Fibroblast of lung (primary cell): ENCODE measurements at regions not wholly inside any gene's neighbourhood (a gene's known extent, or its start where the extent isn't known, plus 50 kb on each side); places are given as distances from the start of the nearest gene placed in this dataset.
A peak's percentile ranks its signal among the peaks of the same experiment; 100 is the strongest.

Experiments used
- DNase-seq, 2 donors: peaks; one replicate each; pipeline versions ENCODE4 v3.0.0 to v3.0.0-alpha.2; 2010; ENCODE audit warnings: low read depth in 2 of 2
- H2AFZ ChIP-seq: 2 replicates; pipeline ENCODE4 v1.5.1; 2012; ENCODE audit warnings: low read length, control low read depth, inconsistent platforms
- H3K27ac ChIP-seq: 2 replicates; pipeline ENCODE4 v1.5.1; 2011; ENCODE audit warnings: low read length, control low read depth; ENCODE audit not compliant: insufficient read depth
- H3K27me3 ChIP-seq: 2 replicates; pipeline ENCODE4 v1.5.1; 2011; ENCODE audit warnings: mild to moderate bottlenecking, low read length; ENCODE audit not compliant: control insufficient read depth, insufficient read depth
- H3K36me3 ChIP-seq: 2 replicates; pipeline ENCODE4 v1.5.1; 2011; ENCODE audit warnings: low read length; ENCODE audit not compliant: control insufficient read depth, insufficient read depth
- H3K4me1 ChIP-seq: 2 replicates; pipeline ENCODE4 v1.5.1; 2011; ENCODE audit warnings: low read length; ENCODE audit not compliant: control insufficient read depth, insufficient read depth; ENCODE audit errors: extremely low read depth
- H3K4me2 ChIP-seq: 2 replicates; pipeline ENCODE4 v1.5.1; 2011; ENCODE audit warnings: low read length, control low read depth; ENCODE audit not compliant: insufficient read depth; ENCODE audit errors: extremely low read depth
- H3K4me3 ChIP-seq, 4 experiments: fragments of 200-600 bp in 1 of 4; sonication (generic) in 1 of 4; replicated peaks in 1 of 4; 2 replicates each; pipeline ENCODE4 v1.5.1; 2011 to 2016; ENCODE audit warnings: low read length in 4 of 4, low read depth in 3 of 4, mild to moderate bottlenecking in 3 of 4, control low read depth in 2 of 4, inconsistent platforms in 1 of 4, mixed read lengths in 1 of 4; ENCODE audit not compliant: insufficient read depth in 1 of 4; ENCODE audit errors: control extremely low read depth in 1 of 4
- H3K79me2 ChIP-seq: 2 replicates; pipeline ENCODE4 v1.5.1; 2012; ENCODE audit warnings: mild to moderate bottlenecking, low read length, inconsistent platforms; ENCODE audit not compliant: control insufficient read depth, insufficient read depth
- H3K9ac ChIP-seq: 2 replicates; pipeline ENCODE4 v1.5.1; 2011; ENCODE audit warnings: mild to moderate bottlenecking, low read length, control low read depth; ENCODE audit not compliant: insufficient read depth
- H3K9me3 ChIP-seq: 2 replicates; pipeline ENCODE4 v1.5.1; 2012; ENCODE audit warnings: low read depth, low read length; ENCODE audit not compliant: control insufficient read depth, insufficient read depth
- H4K20me1 ChIP-seq: 2 replicates; pipeline ENCODE4 v1.5.1; 2011; ENCODE audit warnings: low read length; ENCODE audit not compliant: control insufficient read depth, insufficient read depth; ENCODE audit errors: extremely low read depth
- EZH2 ChIP-seq: IDR thresholded peaks from 2 replicates; pipeline ENCODE4 v1.5.1; 2012; ENCODE audit warnings: low read length, control low read depth, mild to moderate bottlenecking; ENCODE audit errors: missing control alignments
- TF ChIP-seq, protein P1 (sequence below), 2 donors: IDR thresholded peaks in 1 of 2; conservative IDR thresholded peaks in 1 of 2; 1 replicate in 1 of 2; 2 replicates in 1 of 2; pipeline ENCODE4 v1.5.1; 2011 to 2012; ENCODE audit warnings: low read length in 2 of 2, control low read depth in 1 of 2, inconsistent platforms in 1 of 2, low read depth in 1 of 2, mild to moderate bottlenecking in 1 of 2

DNA sequence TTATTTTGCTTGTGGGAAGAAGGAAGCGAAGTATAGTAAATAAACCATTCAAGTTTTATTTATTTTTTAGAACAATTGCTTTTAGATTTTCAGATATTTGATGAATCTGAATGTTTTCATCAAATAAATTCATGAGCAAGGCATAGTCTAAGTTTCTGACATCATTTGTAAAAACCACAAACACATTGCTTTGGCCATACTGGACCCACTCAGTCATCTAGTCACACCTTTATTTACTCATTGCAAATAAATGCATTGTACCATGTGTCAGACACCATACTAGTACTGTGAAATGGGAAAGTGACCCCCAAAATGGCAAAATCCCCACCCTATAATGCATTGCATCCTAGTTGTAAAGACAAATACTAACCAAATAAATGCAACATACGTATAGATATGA, 449.1 kb upstream of the SMIM31 start:
- H3K9me3 ChIP-seq: no peaks in the 10 kb centered on the region
- no peaks in the 10 kb centered on the region for H3K4me1 ChIP-seq
- no peak overlapping the region for H3K4me2 ChIP-seq
- DNase-seq: peak in 1 of 2 donors; percentile 58
- H3K36me3 ChIP-seq: no peaks in the 10 kb centered on the region
- no peak overlapping the region for H3K27ac ChIP-seq
- TF ChIP-seq EZH2: no peak
- TF ChIP-seq, protein P1, sequence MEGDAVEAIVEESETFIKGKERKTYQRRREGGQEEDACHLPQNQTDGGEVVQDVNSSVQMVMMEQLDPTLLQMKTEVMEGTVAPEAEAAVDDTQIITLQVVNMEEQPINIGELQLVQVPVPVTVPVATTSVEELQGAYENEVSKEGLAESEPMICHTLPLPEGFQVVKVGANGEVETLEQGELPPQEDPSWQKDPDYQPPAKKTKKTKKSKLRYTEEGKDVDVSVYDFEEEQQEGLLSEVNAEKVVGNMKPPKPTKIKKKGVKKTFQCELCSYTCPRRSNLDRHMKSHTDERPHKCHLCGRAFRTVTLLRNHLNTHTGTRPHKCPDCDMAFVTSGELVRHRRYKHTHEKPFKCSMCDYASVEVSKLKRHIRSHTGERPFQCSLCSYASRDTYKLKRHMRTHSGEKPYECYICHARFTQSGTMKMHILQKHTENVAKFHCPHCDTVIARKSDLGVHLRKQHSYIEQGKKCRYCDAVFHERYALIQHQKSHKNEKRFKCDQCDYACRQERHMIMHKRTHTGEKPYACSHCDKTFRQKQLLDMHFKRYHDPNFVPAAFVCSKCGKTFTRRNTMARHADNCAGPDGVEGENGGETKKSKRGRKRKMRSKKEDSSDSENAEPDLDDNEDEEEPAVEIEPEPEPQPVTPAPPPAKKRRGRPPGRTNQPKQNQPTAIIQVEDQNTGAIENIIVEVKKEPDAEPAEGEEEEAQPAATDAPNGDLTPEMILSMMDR (conservative IDR thresholded peaks at IDR 0.05 in 1 of 2, IDR thresholded peaks at IDR 0.05 in 1 of 2; ENCODE audit: low read depth in 1 of 2, low read length in 2 of 2): no peak
- no peaks in the 10 kb centered on the region for H3K27me3 ChIP-seq
- H3K79me2 ChIP-seq: no peaks in the 10 kb centered on the region
- H2AFZ ChIP-seq: no peak overlapping the region
- no peak overlapping the region for H3K4me3 ChIP-seq
- no peak overlapping the region for H3K9ac ChIP-seq
- no peaks in the 10 kb centered on the region for H4K20me1 ChIP-seq

GRCh38 chr4:164307262-164307661, 446.7 kb upstream of the SMIM31 start:
- H3K27me3 ChIP-seq: no peaks in the 10 kb centered on the region
- no peaks in the 10 kb centered on the region for H4K20me1 ChIP-seq
- H3K9me3 ChIP-seq: no peaks in the 10 kb centered on the region
- H3K9ac ChIP-seq: no peak overlapping the region
- H3K4me3 ChIP-seq: no peak overlapping the region
- H3K79me2 ChIP-seq: no peaks in the 10 kb centered on the region
- H3K4me1 ChIP-seq: no peaks in the 10 kb centered on the region
- no peak overlapping the region for H3K4me2 ChIP-seq
- no peak for DNase-seq
- no peak overlapping the region for H3K27ac ChIP-seq
- no peaks in the 10 kb centered on the region for H3K36me3 ChIP-seq
- TF ChIP-seq, protein P1 (conservative IDR thresholded peaks at IDR 0.05 in 1 of 2, IDR thresholded peaks at IDR 0.05 in 1 of 2; ENCODE audit: low read depth in 1 of 2, low read length in 2 of 2): no peak
- no peak for TF ChIP-seq EZH2
- no peak overlapping the region for H2AFZ ChIP-seq

GRCh38 chr4:164312671-164313070, 441.3 kb upstream of the SMIM31 start:
- Histone ChIP-seq H3K27me3 (no peaks in the 10 kb centered on the region), H4K20me1 (no peaks in the 10 kb centered on the region), H3K79me2 (no peaks in the 10 kb centered on the region), H3K4me1 (no peaks in the 10 kb centered on the region), H3K36me3 (no peaks in the 10 kb centered on the region), H3K27ac (no peak overlapping the region), H3K4me3 (no peak overlapping the region), H3K4me2 (no peak overlapping the region), H3K9me3 (no peaks in the 10 kb centered on the region), H2AFZ (no peak overlapping the region), H3K9ac (no peak overlapping the region)
- DNase-seq: no peak
- TF ChIP-seq EZH2: no peak
- TF ChIP-seq, protein P1 (conservative IDR thresholded peaks at IDR 0.05 in 1 of 2, IDR thresholded peaks at IDR 0.05 in 1 of 2; ENCODE audit: low read depth in 1 of 2, low read length in 2 of 2): no peak
